HEK293 (cell line): ENCODE measurements at regions not wholly inside any gene's neighbourhood (a gene's known extent, or its start where the extent isn't known, plus 50 kb on each side); places are given as distances from the start of the nearest gene placed in this dataset.
A peak's percentile ranks its signal among the peaks of the same experiment; 100 is the strongest.

Source experiments
- CTCF ChIA-PET: fragments of 350-600 bp; formaldehyde crosslinking; extraction: SDS; loops from one replicate; lab custom pipeline; 2021; ENCODE audit warnings: antibody characterized with exemption; lab: Yijun Ruan, JAX
- POLR2A ChIA-PET: fragments of 300-600 bp; formaldehyde crosslinking; extraction: SDS; loops from one replicate; lab custom pipeline; 2020; ENCODE audit warnings: antibody characterized with exemption, inconsistent platforms; lab: Yijun Ruan, JAX
- H3K27ac ChIP-seq: fragments of 200-500 bp; sonication (Bioruptor generic); 2 replicates; pipeline ENCODE4 v1.5.1; 2014; ENCODE audit warnings: low read depth, low read length, control low read depth, inconsistent platforms; ENCODE audit errors: extremely low read depth
- H3K36me3 ChIP-seq, 2 experiments: fragments of 200-500 bp in 1 of 2; sonication (Bioruptor generic) in 1 of 2; 1 replicate in 1 of 2; 2 replicates in 1 of 2; pipeline ENCODE4 v1.5.1; 2014 to 2017; ENCODE audit warnings: inconsistent platforms in 2 of 2, low read length in 2 of 2; ENCODE audit not compliant: control insufficient read depth in 2 of 2, insufficient read depth in 1 of 2
- H3K4me1 ChIP-seq: fragments of 200-500 bp; sonication (Bioruptor generic); 2 replicates; pipeline ENCODE4 v1.5.1; 2014; ENCODE audit warnings: mild to moderate bottlenecking, low read length, inconsistent platforms; ENCODE audit not compliant: control insufficient read depth, insufficient read depth
- H3K4me3 ChIP-seq: 2 replicates; pipeline ENCODE4 v1.5.1; 2011; ENCODE audit warnings: low read depth, mild to moderate bottlenecking, control low read depth, low read length, moderate library complexity
- H3K9me3 ChIP-seq: fragments of 200-500 bp; sonication (Bioruptor generic); 2 replicates; pipeline ENCODE4 v1.5.1; 2014; ENCODE audit warnings: low read depth, low read length, inconsistent platforms; ENCODE audit not compliant: control insufficient read depth, insufficient read depth
- BCL11A ChIP-seq: fragments of 450-650 bp; formaldehyde crosslinking; IDR thresholded peaks from 2 replicates; pipeline ENCODE4 v1.5.1; 2016; ENCODE audit warnings: low read depth, missing biosample characterization, missing genetic modification characterization
- FEZF1 ChIP-seq: fragments of 450-650 bp; formaldehyde crosslinking; IDR thresholded peaks from 2 replicates; pipeline ENCODE4 v1.5.1; 2016; ENCODE audit warnings: missing biosample characterization, missing genetic modification characterization
- GLI2 ChIP-seq: fragments of 450-650 bp; formaldehyde crosslinking; IDR thresholded peaks from 2 replicates; pipeline ENCODE4; 2017; ENCODE audit warnings: missing biosample characterization, missing genetic modification characterization, low read depth, borderline replicate concordance
- PBX3 ChIP-seq: sonication (generic); formaldehyde crosslinking; IDR thresholded peaks from 2 replicates; pipeline ENCODE4 v1.8.1; 2022; ENCODE audit warnings: mild to moderate bottlenecking, moderate library complexity, missing genetic modification reagents
- SETDB1 ChIP-seq: IDR thresholded peaks from one replicate; pipeline ENCODE4 v1.6.1; 2017; ENCODE audit warnings: mild to moderate bottlenecking, low read length, moderate library complexity, mixed read lengths; ENCODE audit not compliant: insufficient read length
- YY1 ChIP-seq: fragments of 450-650 bp; formaldehyde crosslinking; IDR thresholded peaks from 2 replicates; pipeline ENCODE4 v1.5.1; 2018; ENCODE audit warnings: missing biosample characterization, missing genetic modification characterization
- ZIC2 ChIP-seq: fragments of 450-650 bp; formaldehyde crosslinking; IDR thresholded peaks from 2 replicates; pipeline ENCODE4 v1.5.1; 2016; ENCODE audit warnings: missing biosample characterization, missing genetic modification characterization
- ZNF138 ChIP-seq: fragments of 450-650 bp; formaldehyde crosslinking; IDR thresholded peaks from 2 replicates; pipeline ENCODE4 v1.5.1; 2016; ENCODE audit warnings: missing biosample characterization, missing genetic modification characterization, borderline replicate concordance
- ZNF148 ChIP-seq: fragments of 450-650 bp; formaldehyde crosslinking; IDR thresholded peaks from 2 replicates; pipeline ENCODE4 v1.5.0; 2017; ENCODE audit warnings: missing biosample characterization, missing genetic modification characterization, borderline replicate concordance
- ZNF211 ChIP-seq: fragments of 450-650 bp; formaldehyde crosslinking; IDR thresholded peaks from 2 replicates; pipeline ENCODE4 v1.5.1; 2016; ENCODE audit warnings: low read depth, missing biosample characterization, missing genetic modification characterization
- ZNF24 ChIP-seq: fragments of 450-650 bp; formaldehyde crosslinking; IDR thresholded peaks from 2 replicates; pipeline ENCODE4 v1.5.1; 2016; ENCODE audit warnings: missing biosample characterization, missing genetic modification characterization
- ZNF248 ChIP-seq: fragments of 450-650 bp; formaldehyde crosslinking; IDR thresholded peaks from 2 replicates; pipeline ENCODE4 v1.5.1; 2017; ENCODE audit warnings: missing biosample characterization, missing genetic modification characterization
- ZNF341 ChIP-seq: fragments of 450-650 bp; formaldehyde crosslinking; IDR thresholded peaks from 2 replicates; pipeline ENCODE4; 2016; ENCODE audit warnings: low read depth, missing biosample characterization, missing genetic modification characterization
- ZNF426 ChIP-seq: fragments of 450-650 bp; formaldehyde crosslinking; IDR thresholded peaks from 2 replicates; pipeline ENCODE4 v1.5.1; 2017; ENCODE audit warnings: missing biosample characterization, missing genetic modification characterization, mild to moderate bottlenecking, inconsistent platforms, moderate library complexity
- ZNF529 ChIP-seq: fragments of 450-650 bp; formaldehyde crosslinking; IDR thresholded peaks from 2 replicates; pipeline ENCODE4 v1.5.1; 2017; ENCODE audit warnings: missing genetic modification characterization, missing biosample characterization; ENCODE audit not compliant: insufficient replicate concordance
- ZNF549 ChIP-seq: fragments of 450-650 bp; IDR thresholded peaks from 2 replicates; pipeline ENCODE4 v1.5.1; 2018; ENCODE audit warnings: missing biosample characterization, missing genetic modification characterization, mild to moderate bottlenecking, inconsistent platforms, moderate library complexity
- ZNF558 ChIP-seq: fragments of 450-650 bp; formaldehyde crosslinking; IDR thresholded peaks from 2 replicates; pipeline ENCODE4 v1.5.1; 2016; ENCODE audit warnings: missing biosample characterization, missing genetic modification characterization
- ZNF621 ChIP-seq: fragments of 450-650 bp; formaldehyde crosslinking; IDR thresholded peaks from 2 replicates; pipeline ENCODE4 v1.5.1; 2017; ENCODE audit warnings: missing biosample characterization, missing genetic modification characterization
- ZNF624 ChIP-seq: fragments of 450-650 bp; formaldehyde crosslinking; IDR thresholded peaks from 2 replicates; pipeline ENCODE4 v1.5.1; 2017; ENCODE audit warnings: missing biosample characterization, missing genetic modification characterization
- ZNF639 ChIP-seq: fragments of 450-650 bp; formaldehyde crosslinking; IDR thresholded peaks from 2 replicates; pipeline ENCODE4 v1.5.1; 2016; ENCODE audit warnings: missing biosample characterization, missing genetic modification characterization
- ZNF645 ChIP-seq: fragments of 450-650 bp; formaldehyde crosslinking; IDR thresholded peaks from 2 replicates; pipeline ENCODE4; 2016; ENCODE audit warnings: missing biosample characterization, missing genetic modification characterization
- ZNF658 ChIP-seq: fragments of 450-650 bp; formaldehyde crosslinking; IDR thresholded peaks from 2 replicates; pipeline ENCODE4; 2016; ENCODE audit warnings: missing biosample characterization, missing genetic modification characterization
- ZNF837 ChIP-seq: fragments of 450-650 bp; formaldehyde crosslinking; IDR thresholded peaks from 2 replicates; pipeline ENCODE4 v1.5.1; 2016; ENCODE audit warnings: missing biosample characterization, missing genetic modification characterization
- ZNF843 ChIP-seq: fragments of 450-650 bp; formaldehyde crosslinking; IDR thresholded peaks from 2 replicates; pipeline ENCODE4 v1.5.1; 2016; ENCODE audit warnings: missing biosample characterization, missing genetic modification characterization

GRCh38 chr2:224190234-224190935, 151.3 kb upstream of the SERPINE2 start (continued):
- no peak for TF ChIP-seq ZNF138 (tag by site-specific recombination)
- no peak for TF ChIP-seq ZNF624 (tag by site-specific recombination)
- TF ChIP-seq ZNF558 (tag by site-specific recombination) = no peak
- no peak for TF ChIP-seq ZNF148 (tag by site-specific recombination)
- no peak for TF ChIP-seq ZIC2 (tag by site-specific recombination)
- TF ChIP-seq YY1 = no peak
- TF ChIP-seq ZNF549 (tag by site-specific recombination) = no peak

- H3K36me3 ChIP-seq = no peaks in the 10 kb centered on the region
- TF ChIP-seq PBX3 (CRISPR knock-in tag) (no peak), SETDB1 (peak; percentile 56)
- H3K9me3 ChIP-seq = no peaks in the 10 kb centered on the region
- no peaks in the 10 kb centered on the region for H3K4me1 ChIP-seq
- POLR2A ChIA-PET = no interaction called here
- no peak overlapping the region for H3K27ac ChIP-seq
- H3K4me3 ChIP-seq = no peak overlapping the region
- CTCF ChIA-PET = interaction anchor here (0.6 kb wide), 2 partner anchors 1556 to 1993 kb away, joined by 3 to 10 read pairs; no protein-coding TSS in a partner anchor
Measured at GRCh38 chr2:224187220-224187619, 148.1 kb upstream of the SERPINE2 start.

- Histone ChIP-seq H3K4me3 (no peak overlapping the region), H3K27ac (no peak overlapping the region), H3K9me3 (no peaks in the 10 kb centered on the region), H3K4me1 (no peaks in the 10 kb centered on the region), H3K36me3 (no peaks in the 10 kb centered on the region)
- ChIA-PET CTCF (interaction anchor here (0.7 kb wide), 1 partner anchor 19 kb away, joined by 3 read pairs; no protein-coding TSS in a partner anchor), POLR2A (no interaction called here)
- no peak for TF ChIP-seq FEZF1 (tag by site-specific recombination)
- no peak for TF ChIP-seq ZNF211
- TF ChIP-seq, all 188 proteins: peak for 0
Measured at GRCh38 chr2:224185023-224185601, 146.0 kb upstream of the SERPINE2 start.

- Histone ChIP-seq H3K9me3 (no peaks in the 10 kb centered on the region), H3K4me3 (no peak overlapping the region), H3K4me1 (no peaks in the 10 kb centered on the region), H3K36me3 (no peaks in the 10 kb centered on the region), H3K27ac (no peak overlapping the region)
- ChIA-PET CTCF (no interaction called here), POLR2A (no interaction called here)
- TF ChIP-seq ZNF843 (tag by site-specific recombination) (no peak), ZNF248 (tag by site-specific recombination) (no peak), ZNF658 (tag by site-specific recombination) (no peak), ZNF639 (tag by site-specific recombination) (no peak), BCL11A (tag by site-specific recombination) (no peak), GLI2 (tag by site-specific recombination) (no peak), ZNF645 (tag by site-specific recombination) (no peak), FEZF1 (tag by site-specific recombination) (no peak), ZNF529 (tag by site-specific recombination) (no peak), ZNF24 (tag by site-specific recombination) (no peak), ZNF621 (no peak), ZNF426 (tag by site-specific recombination) (no peak), ZNF837 (tag by site-specific recombination) (no peak), ZNF341 (tag by site-specific recombination) (no peak)
Measured at GRCh38 chr2:224183086-224183485, 144.0 kb upstream of the SERPINE2 start.
